CD14-positive monocyte (primary cell): ENCODE measurements at regions not wholly inside any gene's neighbourhood (a gene's known extent, or its start where the extent isn't known, plus 50 kb on each side); places are given as distances from the start of the nearest gene placed in this dataset.

Experiments
- DNase-seq, 3 donors: peaks; one replicate each; pipeline ENCODE4 v3.0.0-alpha.2; 2011 to 2022
- H2AFZ ChIP-seq: 2 replicates; pipeline ENCODE4 v1.6.0; 2012; ENCODE audit warnings: mild to moderate bottlenecking, low read depth, low read length, inconsistent platforms; ENCODE audit not compliant: insufficient read depth, poor library complexity, severe bottlenecking
- H3K27ac ChIP-seq, 2 donors: 1 replicate in 1 of 2; 2 replicates in 1 of 2; pipeline ENCODE4 v1.5.1; 2012 to 2013; ENCODE audit warnings: low read length in 2 of 2, control low read depth in 1 of 2, inconsistent platforms in 1 of 2, low read depth in 1 of 2, mild to moderate bottlenecking in 1 of 2
- H3K27me3 ChIP-seq, 2 donors: one replicate each; pipeline versions ENCODE4 v1.6.0 to v1.6.1; 2011 to 2013; ENCODE audit warnings: low read length in 2 of 2; ENCODE audit not compliant: control insufficient read depth in 2 of 2, insufficient read depth in 2 of 2
- H3K36me3 ChIP-seq, 2 donors: replicated peaks in 1 of 2; 1 replicate in 1 of 2; 2 replicates in 1 of 2; pipeline versions ENCODE4 v1.5.1 to v1.6.1; 2012 to 2013; ENCODE audit warnings: low read length in 2 of 2, control low read depth in 1 of 2, inconsistent platforms in 1 of 2, mild to moderate bottlenecking in 1 of 2; ENCODE audit not compliant: insufficient read depth in 2 of 2, control insufficient read depth in 1 of 2
- H3K4me1 ChIP-seq, 2 donors: 1 replicate in 1 of 2; 2 replicates in 1 of 2; pipeline versions ENCODE4 v1.5.1 to v1.6.1; 2012 to 2013; ENCODE audit warnings: low read length in 2 of 2, control low read depth in 1 of 2, inconsistent platforms in 1 of 2, mild to moderate bottlenecking in 1 of 2, moderate library complexity in 1 of 2; ENCODE audit not compliant: insufficient read depth in 2 of 2, control insufficient read depth in 1 of 2
- H3K4me2 ChIP-seq: replicated peaks from 2 replicates; pipeline ENCODE3; 2012; ENCODE audit warnings: low read length, moderate library complexity, mild to moderate bottlenecking; ENCODE audit not compliant: poor library complexity, severe bottlenecking; ENCODE audit errors: extremely low read depth
- H3K4me3 ChIP-seq, 3 experiments: fragments of 200-600 bp in 1 of 3; sonication (generic) in 1 of 3; replicated peaks in 1 of 3; 1 replicate in 2 of 3; 2 replicates in 1 of 3; pipeline ENCODE4 v1.5.1; 2011 to 2013; ENCODE audit warnings: low read length in 3 of 3, mild to moderate bottlenecking in 3 of 3, control low read depth in 2 of 3, low read depth in 2 of 3, inconsistent platforms in 1 of 3, moderate library complexity in 1 of 3
- H3K79me2 ChIP-seq: 2 replicates; pipeline ENCODE4 v1.6.0; 2012; ENCODE audit warnings: mild to moderate bottlenecking, control low read depth, inconsistent platforms, low read length, moderate library complexity; ENCODE audit not compliant: insufficient read depth
- H3K9ac ChIP-seq: 2 replicates; pipeline ENCODE4 v1.6.0; 2017; ENCODE audit warnings: low read length, mild to moderate bottlenecking; ENCODE audit not compliant: insufficient read depth, poor library complexity, severe bottlenecking
- H3K9me3 ChIP-seq, 2 donors: replicated peaks in 1 of 2; 1 replicate in 1 of 2; 2 replicates in 1 of 2; pipeline versions ENCODE4 v1.5.1 to v1.6.1; 2012 to 2013; ENCODE audit warnings: low read length in 2 of 2, control low read depth in 1 of 2; ENCODE audit not compliant: control insufficient read depth in 1 of 2, insufficient read depth in 1 of 2
- H4K20me1 ChIP-seq: 2 replicates; pipeline ENCODE4 v1.6.0; 2012; ENCODE audit warnings: mild to moderate bottlenecking, low read length, control low read depth, moderate library complexity; ENCODE audit not compliant: insufficient read depth
- H3K27ac Mint-ChIP-seq, 7 donors: one replicate each; pipeline ENCODE4 v1.8.0; 2020; ENCODE audit warnings: mild to moderate bottlenecking in 7 of 7, mixed read lengths in 7 of 7, moderate library complexity in 6 of 7, inconsistent platforms in 2 of 7
- H3K27me3 Mint-ChIP-seq, 3 donors: one replicate each; pipeline ENCODE4 v1.8.0; 2021 to 2022; ENCODE audit warnings: low read depth in 3 of 3, mild to moderate bottlenecking in 3 of 3, mixed read lengths in 3 of 3, moderate library complexity in 3 of 3, inconsistent platforms in 1 of 3
- H3K36me3 Mint-ChIP-seq, 2 donors: one replicate each; pipeline ENCODE4 v1.8.0; 2020; ENCODE audit warnings: mixed read lengths in 2 of 2, inconsistent platforms in 1 of 2, mild to moderate bottlenecking in 1 of 2
- H3K4me1 Mint-ChIP-seq: one replicate; pipeline ENCODE4 v1.8.0; 2020; ENCODE audit warnings: mild to moderate bottlenecking, mixed read lengths
- H3K4me3 Mint-ChIP-seq, 2 donors: one replicate each; pipeline ENCODE4 v1.8.0; 2020; ENCODE audit warnings: mild to moderate bottlenecking in 2 of 2, mixed read lengths in 2 of 2, moderate library complexity in 1 of 2
- H3K9me3 Mint-ChIP-seq, 7 donors: one replicate each; pipeline ENCODE4 v1.8.0; 2020 to 2022; ENCODE audit warnings: mixed read lengths in 7 of 7, mild to moderate bottlenecking in 6 of 7, moderate library complexity in 6 of 7, inconsistent platforms in 2 of 7
- WGBS: methylation state at CpG from one replicate; pipeline ENCODE4 v1.1.5; 2013; ENCODE audit warnings: missing lambda C conversion rate; ENCODE audit not compliant: insufficient coverage; 5-methylcytosine and 5-hydroxymethylcytosine counted together
- intact Hi-C, 2 donors: fragments of 100-400 bp; cut with micrococcal nuclease; formaldehyde crosslinking; loops; one replicate each; pipeline versions ENCODE4 v1.15.0 to v1.15.1; 2023
- TF ChIP-seq, protein P1 (sequence below): fragments of 200-600 bp; IDR thresholded peaks from one replicate; pipeline ENCODE4 v1.8.0; 2022; ENCODE audit warnings: antibody characterized with exemption, mild to moderate bottlenecking

DNA sequence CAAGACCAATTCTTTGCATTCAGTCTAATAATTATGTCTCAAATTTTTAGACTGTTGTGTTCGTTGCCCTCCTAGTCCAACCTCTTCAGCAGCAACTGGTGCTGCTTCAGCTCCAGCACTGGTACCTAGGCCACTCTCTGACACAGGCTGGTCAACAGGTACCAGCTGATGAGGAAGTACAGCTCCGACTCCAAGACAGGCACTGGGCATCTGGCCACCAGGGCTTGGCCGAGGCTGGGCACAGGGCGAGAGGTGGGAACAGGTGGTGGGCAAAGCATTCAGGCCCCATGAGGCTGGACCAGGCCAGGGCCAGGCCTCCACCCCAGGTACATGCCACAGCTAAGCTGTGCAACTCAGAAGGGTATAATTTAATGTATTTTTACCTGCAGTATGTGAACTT, 151.5 kb upstream of the AGR3 start:
- Histone ChIP-seq H3K27me3 (no peaks in the 10 kb centered on the region), H3K36me3 (no peaks in the 10 kb centered on the region), H3K27ac (no peak overlapping the region), H3K4me1 (peaks cover 23 to 46% of the 10 kb centered on the region in 2 donors), H3K79me2 (no peaks in the 10 kb centered on the region), H4K20me1 (no peaks in the 10 kb centered on the region), H3K4me2 (no peak overlapping the region), H2AFZ (no peak overlapping the region), H3K9ac (no peak overlapping the region), H3K9me3 (no peaks in the 10 kb centered on the region), H3K4me3 (no peak overlapping the region)
- no peak overlapping the region for H3K27ac Mint-ChIP-seq
- TF ChIP-seq, protein P1, sequence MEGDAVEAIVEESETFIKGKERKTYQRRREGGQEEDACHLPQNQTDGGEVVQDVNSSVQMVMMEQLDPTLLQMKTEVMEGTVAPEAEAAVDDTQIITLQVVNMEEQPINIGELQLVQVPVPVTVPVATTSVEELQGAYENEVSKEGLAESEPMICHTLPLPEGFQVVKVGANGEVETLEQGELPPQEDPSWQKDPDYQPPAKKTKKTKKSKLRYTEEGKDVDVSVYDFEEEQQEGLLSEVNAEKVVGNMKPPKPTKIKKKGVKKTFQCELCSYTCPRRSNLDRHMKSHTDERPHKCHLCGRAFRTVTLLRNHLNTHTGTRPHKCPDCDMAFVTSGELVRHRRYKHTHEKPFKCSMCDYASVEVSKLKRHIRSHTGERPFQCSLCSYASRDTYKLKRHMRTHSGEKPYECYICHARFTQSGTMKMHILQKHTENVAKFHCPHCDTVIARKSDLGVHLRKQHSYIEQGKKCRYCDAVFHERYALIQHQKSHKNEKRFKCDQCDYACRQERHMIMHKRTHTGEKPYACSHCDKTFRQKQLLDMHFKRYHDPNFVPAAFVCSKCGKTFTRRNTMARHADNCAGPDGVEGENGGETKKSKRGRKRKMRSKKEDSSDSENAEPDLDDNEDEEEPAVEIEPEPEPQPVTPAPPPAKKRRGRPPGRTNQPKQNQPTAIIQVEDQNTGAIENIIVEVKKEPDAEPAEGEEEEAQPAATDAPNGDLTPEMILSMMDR = no peak
- WGBS = 79% methylated on average over 4 of the region's 4 CpGs
- DNase-seq = no peak
- no peak overlapping the region for H3K4me3 Mint-ChIP-seq
- peaks cover 31% of the 10 kb centered on the region for H3K4me1 Mint-ChIP-seq
- peaks cover 0 to 2% (median 0%) of the 10 kb centered on the region in 7 donors for H3K9me3 Mint-ChIP-seq
- H3K36me3 Mint-ChIP-seq = peaks cover 2 to 4% of the 10 kb centered on the region in 2 donors
- intact Hi-C loops = no loop called here
- H3K27me3 Mint-ChIP-seq = no peaks in the 10 kb centered on the region

DNA sequence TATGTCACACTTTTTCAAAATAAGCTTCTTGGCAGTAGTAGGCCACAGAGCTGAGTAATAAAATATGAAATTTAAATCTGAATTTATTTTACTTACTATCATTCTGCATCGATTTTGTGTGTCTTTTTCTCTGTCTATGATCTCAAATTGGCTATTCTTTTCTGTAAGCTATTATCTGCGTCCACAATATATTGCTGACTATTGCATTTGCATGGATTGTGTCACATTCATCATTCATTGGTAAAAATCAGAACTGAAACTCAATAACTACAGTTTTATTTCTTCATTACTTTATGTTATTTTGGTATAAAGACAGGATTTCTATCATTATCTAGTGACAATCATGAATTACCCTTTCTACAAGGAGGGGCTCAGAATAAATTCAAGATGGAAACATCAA, 154.8 kb upstream of the AGR3 start:
- Histone ChIP-seq H3K27ac (no peak overlapping the region), H3K4me2 (no peak overlapping the region), H3K9me3 (no peaks in the 10 kb centered on the region), H3K4me1 (peaks cover 21 to 52% of the 10 kb centered on the region in 2 donors), H3K4me3 (no peak overlapping the region), H3K79me2 (no peaks in the 10 kb centered on the region), H2AFZ (no peak overlapping the region), H4K20me1 (no peaks in the 10 kb centered on the region), H3K9ac (no peak overlapping the region), H3K36me3 (no peaks in the 10 kb centered on the region), H3K27me3 (no peaks in the 10 kb centered on the region)
- no peaks in the 10 kb centered on the region for H3K27me3 Mint-ChIP-seq
- H3K27ac Mint-ChIP-seq = no peak overlapping the region
- H3K36me3 Mint-ChIP-seq = peaks cover 2 to 4% of the 10 kb centered on the region in 2 donors
- no peak for DNase-seq
- peaks cover 0 to 5% (median 0%) of the 10 kb centered on the region in 7 donors for H3K9me3 Mint-ChIP-seq
- TF ChIP-seq, protein P1 = no peak
- intact Hi-C loops = no loop called here
- WGBS = no CpG with 5 or more reads among the region's 2 CpGs
- no peak overlapping the region for H3K4me3 Mint-ChIP-seq
- H3K4me1 Mint-ChIP-seq = peaks cover 35% of the 10 kb centered on the region
